Activated naive CD4-positive, alpha-beta T cell treated with anti-CD3 and anti-CD28 coated beads for 36 hours (primary cell): ENCODE measurements at regions not wholly inside any gene's neighbourhood (a gene's known extent, or its start where the extent isn't known, plus 50 kb on each side); places are given as distances from the start of the nearest gene placed in this dataset.
"Not testable (repeated sequence)": the region's sequence is repeated elsewhere in the genome, so short reads cannot be mapped to it uniquely, and the experiment has no call there.

Experiments used
- CTCF ChIA-PET: fragments of 350-600 bp; sonication (Branson Sonifier 250); formaldehyde crosslinking; loops from one replicate; lab custom pipeline; 2021; ENCODE audit warnings: antibody characterized with exemption; lab: Charles Lee
- DNase-seq: peaks from one replicate; pipeline ENCODE4 v3.0.0-alpha.2; 2020
- H3K27ac Mint-ChIP-seq: one replicate; pipeline ENCODE4 v1.8.0; 2021; ENCODE audit warnings: mild to moderate bottlenecking, mixed read lengths
- H3K27me3 Mint-ChIP-seq: one replicate; pipeline ENCODE4 v1.8.0; 2021; ENCODE audit warnings: low read depth, mixed read lengths
- H3K36me3 Mint-ChIP-seq: one replicate; pipeline ENCODE4 v1.8.0; 2021; ENCODE audit warnings: low read depth, mixed read lengths
- H3K4me1 Mint-ChIP-seq: one replicate; pipeline ENCODE4 v1.8.0; 2021; ENCODE audit warnings: low read depth, mixed read lengths
- H3K4me3 Mint-ChIP-seq: one replicate; pipeline ENCODE4 v1.8.0; 2021; ENCODE audit warnings: mild to moderate bottlenecking, moderate library complexity, mixed read lengths
- H3K9me3 Mint-ChIP-seq: one replicate; pipeline ENCODE4 v1.8.0; 2021; ENCODE audit warnings: mixed read lengths
- intact Hi-C: fragments of 100-400 bp; cut with micrococcal nuclease; formaldehyde crosslinking; loops from one replicate; pipeline ENCODE4 v1.15.1; 2023

DNA sequence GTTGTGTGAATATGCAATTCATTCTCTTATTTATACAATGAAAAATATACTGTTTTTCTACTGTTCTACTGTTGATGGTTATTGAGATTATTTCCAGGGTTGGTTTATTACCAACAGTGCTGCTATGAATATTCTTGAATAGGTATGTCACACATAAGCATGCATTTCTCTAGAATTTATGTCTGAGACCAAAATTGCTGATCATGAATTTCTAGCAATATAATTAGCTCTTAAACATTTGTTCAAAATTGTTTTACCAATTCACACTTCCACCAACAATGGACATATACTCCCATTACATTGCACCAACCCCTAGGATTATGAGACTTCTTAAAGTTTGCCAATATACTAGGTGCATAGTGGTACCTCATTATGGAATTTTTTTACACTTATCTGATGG lies 164.1 kb upstream of the KCNQ5 start:
- H3K4me3 Mint-ChIP-seq: no peak overlapping the region
- CTCF ChIA-PET: no interaction called here
- no peaks in the 10 kb centered on the region for H3K36me3 Mint-ChIP-seq
- DNase-seq: no peak
- H3K27ac Mint-ChIP-seq: no peak overlapping the region
- intact Hi-C loops: no loop called here
- H3K27me3 Mint-ChIP-seq: peaks cover 7% of the 10 kb centered on the region
- H3K4me1 Mint-ChIP-seq: no peaks in the 10 kb centered on the region
- H3K9me3 Mint-ChIP-seq: no peaks in the 10 kb centered on the region

DNA sequence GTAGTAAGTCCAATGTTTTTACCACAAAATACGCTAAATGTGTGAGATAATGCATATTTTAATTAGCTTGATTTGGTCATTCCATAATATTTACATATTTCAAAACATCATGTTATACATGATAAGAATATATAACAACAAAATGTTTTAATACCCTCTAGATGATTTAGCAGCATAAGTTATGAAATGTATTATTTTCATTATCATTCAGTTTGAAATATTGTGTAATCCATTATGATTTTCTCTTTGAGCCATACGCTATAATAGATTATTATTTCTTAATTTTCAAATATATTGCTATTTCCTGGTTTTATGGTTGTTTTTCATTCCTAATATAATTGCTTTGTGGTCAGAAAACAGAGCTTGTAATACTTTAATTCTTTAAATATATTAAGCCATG lies 163.3 kb upstream of the KCNQ5 start:
- Mint-ChIP-seq H3K36me3 (no peaks in the 10 kb centered on the region), H3K27me3 (peaks cover 7% of the 10 kb centered on the region), H3K4me1 (no peaks in the 10 kb centered on the region), H3K9me3 (no peaks in the 10 kb centered on the region), H3K27ac (no peak overlapping the region), H3K4me3 (no peak overlapping the region)
- no peak for DNase-seq
- CTCF ChIA-PET: no interaction called here
- intact Hi-C loops: no loop called here

DNA sequence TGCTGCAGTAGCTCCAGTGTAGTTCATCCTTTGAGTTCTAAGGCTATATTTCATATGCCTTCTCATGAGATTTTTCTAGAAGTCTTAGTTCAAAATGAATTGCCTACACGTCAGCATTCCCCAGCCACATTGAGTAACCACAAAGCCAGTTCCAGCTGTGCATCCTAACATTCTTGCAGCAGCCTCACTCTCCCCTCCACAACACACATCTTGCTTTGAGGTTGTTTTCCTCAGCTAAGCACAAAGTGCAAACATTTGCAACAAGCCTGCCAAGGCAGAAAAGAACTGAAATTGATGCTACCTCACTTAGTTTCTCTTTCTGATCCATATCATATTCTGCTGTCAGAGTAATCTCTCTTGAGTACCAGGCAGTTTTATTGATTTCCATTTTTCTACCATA lies 160.7 kb upstream of the KCNQ5 start:
- no peaks in the 10 kb centered on the region for H3K4me1 Mint-ChIP-seq
- H3K27me3 Mint-ChIP-seq: peaks cover 4% of the 10 kb centered on the region
- intact Hi-C loops: no loop called here
- no peaks in the 10 kb centered on the region for H3K9me3 Mint-ChIP-seq
- H3K36me3 Mint-ChIP-seq: no peaks in the 10 kb centered on the region
- no peak for DNase-seq
- H3K27ac Mint-ChIP-seq: no peak overlapping the region
- CTCF ChIA-PET: no interaction called here
- no peak overlapping the region for H3K4me3 Mint-ChIP-seq

DNA sequence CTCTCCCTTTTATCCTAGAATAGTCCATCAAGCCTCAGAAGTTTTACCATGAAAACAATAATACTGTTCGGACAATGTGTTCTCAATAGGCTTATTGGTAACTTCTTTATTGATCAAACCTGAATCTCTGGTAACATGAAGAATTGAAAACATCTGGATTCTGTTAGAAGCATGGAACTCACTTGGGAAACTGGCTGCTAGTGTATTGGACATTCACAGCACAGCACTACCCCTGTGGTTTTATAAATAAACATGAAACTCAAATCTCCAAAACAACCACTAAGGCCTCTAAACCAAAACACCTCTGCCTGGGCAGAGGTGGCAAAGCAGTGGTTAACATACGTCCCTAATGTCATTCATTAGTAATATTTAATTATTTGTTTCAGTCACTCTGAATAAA lies 157.6 kb upstream of the KCNQ5 start:
- H3K36me3 Mint-ChIP-seq: no peaks in the 10 kb centered on the region
- no peaks in the 10 kb centered on the region for H3K4me1 Mint-ChIP-seq
- DNase-seq: no peak
- intact Hi-C loops: no loop called here
- H3K27me3 Mint-ChIP-seq: peaks cover 7% of the 10 kb centered on the region
- no peak overlapping the region for H3K4me3 Mint-ChIP-seq
- H3K27ac Mint-ChIP-seq: no peak overlapping the region
- CTCF ChIA-PET: no interaction called here
- no peaks in the 10 kb centered on the region for H3K9me3 Mint-ChIP-seq

GRCh38 chr6:72464791-72465691 lies 156.8 kb upstream of the KCNQ5 start:
- Mint-ChIP-seq H3K27ac (no peak overlapping the region), H3K9me3 (no peaks in the 10 kb centered on the region), H3K4me1 (no peaks in the 10 kb centered on the region), H3K4me3 (no peak overlapping the region), H3K36me3 (no peaks in the 10 kb centered on the region), H3K27me3 (peaks cover 7% of the 10 kb centered on the region)
- CTCF ChIA-PET: no interaction called here
- no peak for DNase-seq
- intact Hi-C loops: no loop called here

DNA sequence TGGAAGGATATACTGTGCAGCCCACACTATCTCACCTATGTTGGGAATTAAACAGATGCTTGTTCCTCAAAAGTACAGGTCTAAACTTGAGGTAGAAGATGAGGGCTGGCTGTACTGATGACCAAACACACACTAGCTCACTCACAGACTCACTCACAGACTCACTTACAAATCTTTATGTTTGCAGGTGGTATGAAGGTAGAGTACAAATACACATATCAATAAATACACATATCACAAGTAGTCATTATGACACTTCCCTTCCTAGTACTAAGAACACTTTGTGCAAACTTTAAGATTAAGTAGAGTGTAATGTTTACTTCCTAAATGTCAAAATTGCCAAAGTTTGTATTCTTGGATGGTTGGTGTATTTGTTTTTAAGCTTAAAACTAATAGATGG lies 155.4 kb upstream of the KCNQ5 start:
- no peaks in the 10 kb centered on the region for H3K36me3 Mint-ChIP-seq
- H3K27ac Mint-ChIP-seq: no peak overlapping the region
- intact Hi-C loops: no loop called here
- DNase-seq: no peak
- H3K4me3 Mint-ChIP-seq: no peak overlapping the region
- H3K4me1 Mint-ChIP-seq: no peaks in the 10 kb centered on the region
- no peaks in the 10 kb centered on the region for H3K9me3 Mint-ChIP-seq
- CTCF ChIA-PET: no interaction called here
- peaks cover 10% of the 10 kb centered on the region for H3K27me3 Mint-ChIP-seq

GRCh38 chr6:72466971-72467566 lies 154.8 kb upstream of the KCNQ5 start:
- Mint-ChIP-seq H3K36me3 (no peaks in the 10 kb centered on the region), H3K9me3 (no peaks in the 10 kb centered on the region), H3K27ac (no peak overlapping the region), H3K27me3 (peaks cover 10% of the 10 kb centered on the region), H3K4me3 (no peak overlapping the region), H3K4me1 (no peaks in the 10 kb centered on the region)
- CTCF ChIA-PET: interaction anchor here (1.4 kb wide), 1 partner anchor 11 kb away, joined by 3 read pairs; no protein-coding TSS in a partner anchor
- intact Hi-C loops: no loop called here
- DNase-seq: no peak

DNA sequence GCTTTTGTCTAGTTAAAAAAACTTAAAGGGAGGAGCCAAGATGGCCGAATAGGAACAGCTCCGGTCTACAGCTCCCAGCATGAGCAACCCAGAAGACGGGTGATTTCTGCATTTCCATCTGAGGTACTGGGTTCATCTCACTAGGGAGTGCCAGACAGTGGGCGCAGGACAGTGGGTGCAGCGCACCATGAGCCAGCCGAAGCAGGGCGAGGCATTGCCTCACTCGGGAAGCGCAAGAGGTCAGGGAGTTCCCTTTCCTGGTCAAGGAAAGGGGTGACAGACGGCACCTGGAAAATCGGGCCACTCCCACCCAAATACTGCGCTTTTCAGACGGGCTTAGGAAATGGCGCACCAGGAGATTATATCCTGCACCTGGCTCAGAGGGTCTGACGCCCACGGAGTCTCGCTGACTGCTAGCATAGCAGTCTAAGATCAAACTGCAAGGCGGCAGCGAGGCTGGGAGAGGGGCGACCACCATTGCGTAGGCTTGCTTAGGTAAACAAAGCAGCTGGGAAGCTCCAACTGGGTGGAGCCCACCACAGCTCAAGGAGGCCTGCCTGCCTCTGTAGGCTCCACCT lies 152.4 kb upstream of the KCNQ5 start:
- H3K9me3 Mint-ChIP-seq, H3K27ac Mint-ChIP-seq, H3K27me3 Mint-ChIP-seq, H3K4me1 Mint-ChIP-seq, H3K4me3 Mint-ChIP-seq, intact Hi-C loops, H3K36me3 Mint-ChIP-seq, DNase-seq: not testable (repeated sequence)
- CTCF ChIA-PET: interaction anchor here (0.9 kb wide), 1 partner anchor 45 kb away, joined by 3 read pairs; no protein-coding TSS in a partner anchor

- Mint-ChIP-seq H3K4me1 (no peaks in the 10 kb centered on the region), H3K4me3 (no peak overlapping the region), H3K9me3 (no peaks in the 10 kb centered on the region), H3K36me3 (no peaks in the 10 kb centered on the region), H3K27me3 (peaks cover 3% of the 10 kb centered on the region), H3K27ac (no peak overlapping the region)
- intact Hi-C loops: no loop called here
- no peak for DNase-seq
- CTCF ChIA-PET: interaction anchor here (1.0 kb wide), 1 partner anchor 105 kb away, joined by 3 read pairs; no protein-coding TSS in a partner anchor
Measured at GRCh38 chr6:72476051-72476450, 145.8 kb upstream of the KCNQ5 start.

DNA sequence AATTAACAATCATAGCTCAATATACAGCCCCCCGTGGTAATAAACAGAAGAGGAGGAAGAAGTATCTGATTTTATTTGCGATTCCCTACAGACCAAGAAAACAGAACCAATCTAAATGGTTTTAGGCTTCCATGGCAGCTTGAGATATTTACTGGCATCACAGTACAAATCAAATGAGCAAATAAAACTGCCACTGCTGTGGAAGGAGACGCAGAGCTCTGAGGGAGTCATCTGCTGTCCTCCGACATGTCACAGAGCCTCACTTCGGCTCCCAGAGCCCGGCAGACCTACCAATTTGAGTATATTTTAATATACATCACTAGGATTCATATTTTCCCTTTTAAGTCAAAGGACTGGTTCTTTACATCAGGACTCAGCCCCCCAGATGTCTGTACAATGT lies 145.2 kb upstream of the KCNQ5 start:
- Mint-ChIP-seq H3K27ac (no peak overlapping the region), H3K27me3 (no peaks in the 10 kb centered on the region), H3K36me3 (no peaks in the 10 kb centered on the region), H3K9me3 (no peaks in the 10 kb centered on the region), H3K4me1 (no peaks in the 10 kb centered on the region), H3K4me3 (no peak overlapping the region)
- intact Hi-C loops: no loop called here
- CTCF ChIA-PET: interaction anchor here (1.0 kb wide), 1 partner anchor 104 kb away, joined by 3 read pairs; no protein-coding TSS in a partner anchor
- DNase-seq: no peak

GRCh38 chr6:72495441-72495840 lies 126.4 kb upstream of the KCNQ5 start:
- Mint-ChIP-seq H3K36me3 (no peaks in the 10 kb centered on the region), H3K9me3 (no peaks in the 10 kb centered on the region), H3K4me1 (no peaks in the 10 kb centered on the region), H3K27me3 (peaks cover 24% of the 10 kb centered on the region), H3K4me3 (no peak overlapping the region), H3K27ac (no peak overlapping the region)
- intact Hi-C loops: no loop called here
- CTCF ChIA-PET: no interaction called here
- no peak for DNase-seq

- DNase-seq: no peak
- Mint-ChIP-seq H3K36me3 (no peaks in the 10 kb centered on the region), H3K9me3 (no peaks in the 10 kb centered on the region), H3K4me1 (no peaks in the 10 kb centered on the region), H3K27me3 (peaks cover 14% of the 10 kb centered on the region), H3K27ac (no peak overlapping the region), H3K4me3 (no peak overlapping the region)
- intact Hi-C loops: no loop called here
- CTCF ChIA-PET: no interaction called here
Measured at GRCh38 chr6:72497186-72497585, 124.7 kb upstream of the KCNQ5 start.
